ENCODE measurements at regions not wholly inside any gene's neighbourhood (a gene's known extent, or its start where the extent isn't known, plus 50 kb on each side); places are given as distances from the start of the nearest gene placed in this dataset.

DNA sequence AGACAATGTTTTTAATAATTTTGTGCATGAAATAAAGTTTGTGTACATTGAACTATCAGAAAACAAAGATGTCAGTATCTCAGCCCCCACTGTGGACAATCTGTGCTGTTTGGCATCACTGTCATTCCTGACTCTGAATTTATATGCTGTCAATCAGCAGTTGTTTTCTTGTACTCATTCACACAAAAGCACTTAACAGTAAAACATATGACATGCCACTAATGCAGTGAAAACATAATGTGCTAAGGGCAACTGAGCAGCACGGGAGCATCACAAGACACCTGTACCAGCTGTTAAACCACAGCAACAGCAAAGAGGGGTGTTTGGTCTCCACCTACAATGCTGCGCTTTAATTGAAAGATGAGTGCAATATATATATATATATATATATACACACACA is 647.8 kb upstream of the SLC35B3 start:
- TF ChIP-seq, protein P1, sequence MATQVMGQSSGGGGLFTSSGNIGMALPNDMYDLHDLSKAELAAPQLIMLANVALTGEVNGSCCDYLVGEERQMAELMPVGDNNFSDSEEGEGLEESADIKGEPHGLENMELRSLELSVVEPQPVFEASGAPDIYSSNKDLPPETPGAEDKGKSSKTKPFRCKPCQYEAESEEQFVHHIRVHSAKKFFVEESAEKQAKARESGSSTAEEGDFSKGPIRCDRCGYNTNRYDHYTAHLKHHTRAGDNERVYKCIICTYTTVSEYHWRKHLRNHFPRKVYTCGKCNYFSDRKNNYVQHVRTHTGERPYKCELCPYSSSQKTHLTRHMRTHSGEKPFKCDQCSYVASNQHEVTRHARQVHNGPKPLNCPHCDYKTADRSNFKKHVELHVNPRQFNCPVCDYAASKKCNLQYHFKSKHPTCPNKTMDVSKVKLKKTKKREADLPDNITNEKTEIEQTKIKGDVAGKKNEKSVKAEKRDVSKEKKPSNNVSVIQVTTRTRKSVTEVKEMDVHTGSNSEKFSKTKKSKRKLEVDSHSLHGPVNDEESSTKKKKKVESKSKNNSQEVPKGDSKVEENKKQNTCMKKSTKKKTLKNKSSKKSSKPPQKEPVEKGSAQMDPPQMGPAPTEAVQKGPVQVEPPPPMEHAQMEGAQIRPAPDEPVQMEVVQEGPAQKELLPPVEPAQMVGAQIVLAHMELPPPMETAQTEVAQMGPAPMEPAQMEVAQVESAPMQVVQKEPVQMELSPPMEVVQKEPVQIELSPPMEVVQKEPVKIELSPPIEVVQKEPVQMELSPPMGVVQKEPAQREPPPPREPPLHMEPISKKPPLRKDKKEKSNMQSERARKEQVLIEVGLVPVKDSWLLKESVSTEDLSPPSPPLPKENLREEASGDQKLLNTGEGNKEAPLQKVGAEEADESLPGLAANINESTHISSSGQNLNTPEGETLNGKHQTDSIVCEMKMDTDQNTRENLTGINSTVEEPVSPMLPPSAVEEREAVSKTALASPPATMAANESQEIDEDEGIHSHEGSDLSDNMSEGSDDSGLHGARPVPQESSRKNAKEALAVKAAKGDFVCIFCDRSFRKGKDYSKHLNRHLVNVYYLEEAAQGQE (IDR thresholded peaks at IDR 0.05; ENCODE audit: insufficient read depth in 1 of 2, low read depth in 2 of 2, low read length in 2 of 2), result no peak
- TF ChIP-seq TAF1 (IDR thresholded peaks at IDR 0.05; ENCODE audit: borderline replicate concordance, insufficient read depth, low read length) (no peak), POLR2AphosphoS5 (IDR thresholded peaks at IDR 0.05; ENCODE audit: low read depth, low read length) (no peak), FOXP2 (optimal IDR thresholded peaks at IDR 0.05; ENCODE audit: borderline replicate concordance, extremely low read depth, extremely low read length, insufficient read depth) (no peak), SIN3A (IDR thresholded peaks at IDR 0.05; ENCODE audit: borderline replicate concordance, insufficient read depth, low read length) (no peak)

DNA sequence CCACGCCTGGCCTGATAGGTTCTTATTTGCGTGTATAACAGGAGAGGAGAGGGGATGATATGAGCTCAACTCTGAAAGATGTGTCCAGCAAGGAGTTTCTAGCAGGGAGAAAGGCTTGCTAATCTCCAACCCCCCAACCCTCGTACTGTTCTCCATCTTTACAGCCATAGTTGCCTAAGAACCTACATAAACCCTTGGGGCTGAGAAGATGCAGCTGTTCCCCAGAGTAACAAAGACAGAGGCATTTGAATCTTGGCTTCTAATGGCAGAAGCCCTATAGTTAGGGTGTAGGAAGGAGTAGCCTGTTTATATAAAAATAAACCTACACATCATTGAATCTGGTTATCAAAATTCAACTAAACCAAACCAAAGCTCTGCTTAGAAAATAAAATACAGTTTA is 631.4 kb upstream of the SLC35B3 start:
- TF ChIP-seq TAF1 (IDR thresholded peaks at IDR 0.05; ENCODE audit: borderline replicate concordance, insufficient read depth, low read length) (no peak), POLR2AphosphoS5 (IDR thresholded peaks at IDR 0.05; ENCODE audit: low read depth, low read length) (no peak), FOXP2 (optimal IDR thresholded peaks at IDR 0.05; ENCODE audit: borderline replicate concordance, extremely low read depth, extremely low read length, insufficient read depth) (no peak), SIN3A (IDR thresholded peaks at IDR 0.05; ENCODE audit: borderline replicate concordance, insufficient read depth, low read length) (no peak)
- TF ChIP-seq, protein P1 (IDR thresholded peaks at IDR 0.05; ENCODE audit: insufficient read depth in 1 of 2, low read depth in 2 of 2, low read length in 2 of 2), result no peak

DNA sequence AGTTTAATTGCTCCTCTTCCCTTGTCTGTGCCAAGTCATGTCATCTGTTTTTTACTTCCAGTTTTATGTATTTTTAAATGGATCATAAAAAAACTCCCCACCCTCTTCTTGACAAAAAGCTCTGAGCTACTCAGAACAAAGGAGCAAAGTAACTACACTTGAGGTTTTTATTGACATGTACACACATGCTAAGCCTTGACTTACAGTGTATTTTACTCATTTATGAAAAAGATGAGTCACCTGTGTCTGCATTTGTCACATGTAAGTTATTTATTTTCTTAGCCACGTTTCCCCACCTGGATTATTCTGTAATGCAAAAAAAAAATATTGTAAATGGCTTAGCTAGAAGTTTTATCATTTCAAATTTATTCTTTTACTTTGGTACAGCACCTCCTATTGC is 628.8 kb upstream of the SLC35B3 start:
- TF ChIP-seq POLR2AphosphoS5 (IDR thresholded peaks at IDR 0.05; ENCODE audit: low read depth, low read length) (no peak), TAF1 (IDR thresholded peaks at IDR 0.05; ENCODE audit: borderline replicate concordance, insufficient read depth, low read length) (no peak)

DNA sequence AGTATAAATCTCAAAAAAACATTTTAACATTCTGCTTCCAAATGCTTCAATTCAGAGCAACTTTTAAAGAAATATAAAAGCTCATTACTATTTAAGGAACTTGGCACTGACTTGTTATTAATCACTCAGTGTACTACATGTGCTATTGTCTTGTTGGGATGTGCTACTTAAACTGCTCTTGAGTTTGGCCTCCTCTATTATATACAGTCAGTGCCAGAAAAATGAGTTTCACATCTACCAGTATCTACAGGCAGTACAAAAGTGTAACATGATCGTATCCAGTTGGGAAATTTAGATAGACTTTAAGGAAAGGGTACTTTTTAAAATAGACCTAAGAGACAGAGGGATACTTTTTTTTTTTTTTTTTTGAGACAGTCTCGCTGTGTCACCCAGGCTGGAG is 627.3 kb upstream of the SLC35B3 start:
- TF ChIP-seq, protein P1 (IDR thresholded peaks at IDR 0.05; ENCODE audit: insufficient read depth in 1 of 2, low read depth in 2 of 2, low read length in 2 of 2), result no peak
- TF ChIP-seq POLR2AphosphoS5 (IDR thresholded peaks at IDR 0.05; ENCODE audit: low read depth, low read length) (no peak), TAF1 (IDR thresholded peaks at IDR 0.05; ENCODE audit: borderline replicate concordance, insufficient read depth, low read length) (no peak), FOXP2 (optimal IDR thresholded peaks at IDR 0.05; ENCODE audit: borderline replicate concordance, extremely low read depth, extremely low read length, insufficient read depth) (no peak), SIN3A (IDR thresholded peaks at IDR 0.05; ENCODE audit: borderline replicate concordance, insufficient read depth, low read length) (no peak)

DNA sequence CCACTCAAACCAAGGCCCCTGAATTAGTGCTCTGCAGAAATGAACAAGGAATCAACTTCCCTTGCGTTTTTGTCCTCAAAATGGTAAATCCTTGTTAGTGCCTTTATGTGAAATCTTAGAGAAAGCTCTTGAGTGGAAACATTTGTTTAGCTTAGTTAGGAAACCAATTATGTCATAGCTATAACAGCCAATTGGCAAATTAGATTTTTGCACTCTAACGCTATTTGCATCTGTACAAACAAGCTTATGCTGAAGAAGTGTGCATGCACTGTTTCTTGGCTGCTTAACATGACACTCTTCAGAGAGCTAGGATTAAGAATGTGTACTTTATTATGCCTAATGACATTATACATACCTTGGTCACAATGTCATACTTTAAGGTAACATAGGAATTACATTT is 622.6 kb upstream of the SLC35B3 start:
- TF ChIP-seq SIN3A (IDR thresholded peaks at IDR 0.05; ENCODE audit: borderline replicate concordance, insufficient read depth, low read length), result no peak
- TF ChIP-seq, protein P1 (IDR thresholded peaks at IDR 0.05; ENCODE audit: insufficient read depth in 1 of 2, low read depth in 2 of 2, low read length in 2 of 2), result no peak
- no peak for TF ChIP-seq TAF1 (IDR thresholded peaks at IDR 0.05; ENCODE audit: borderline replicate concordance, insufficient read depth, low read length)
- TF ChIP-seq POLR2AphosphoS5 (IDR thresholded peaks at IDR 0.05; ENCODE audit: low read depth, low read length), result no peak
- TF ChIP-seq FOXP2 (optimal IDR thresholded peaks at IDR 0.05; ENCODE audit: borderline replicate concordance, extremely low read depth, extremely low read length, insufficient read depth), result no peak

Data from PFSK-1 (cell line).